ENCODE measurements at regions not wholly inside any gene's neighbourhood (a gene's known extent, or its start where the extent isn't known, plus 50 kb on each side); places are given as distances from the start of the nearest gene placed in this dataset.
"Not testable (repeated sequence)": the region's sequence is repeated elsewhere in the genome, so short reads cannot be mapped to it uniquely, and the experiment has no call there.

DNA sequence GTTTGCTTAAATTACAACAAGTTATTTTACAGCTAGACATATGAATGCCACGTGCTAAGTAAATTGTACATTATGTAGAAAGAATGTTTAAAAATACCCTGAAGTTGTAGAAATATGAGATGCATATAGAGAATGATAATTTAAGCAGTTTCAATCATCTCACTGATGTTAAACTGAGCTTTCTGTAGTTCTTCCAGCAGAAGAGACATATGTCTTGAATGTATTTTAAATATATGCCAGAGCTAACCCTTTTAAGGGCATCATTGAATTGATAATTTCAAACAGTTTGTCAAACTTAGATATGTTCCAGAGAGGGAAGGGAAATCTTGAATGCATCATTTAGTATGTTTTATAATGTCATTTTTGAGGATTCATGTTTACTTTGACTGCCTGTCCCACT lies 255.2 kb downstream of the MDFIC start:
- intact Hi-C loops (cut with micrococcal nuclease) = no loop called here
- POLR2A ChIA-PET (ENCODE audit: unreplicated experiment) = no interaction called here
- no peak overlapping the region for H2AFZ ChIP-seq (replicated peaks; ENCODE audit: low read length, poor library complexity)
- H2BK20ac ChIP-seq (ENCODE audit: low read depth, low read length) = no peak overlapping the region
- no peak overlapping the region for H4K8ac ChIP-seq (ENCODE audit: low read depth in 2 of 2, low read length in 2 of 2)
- H2AK5ac ChIP-seq (ENCODE audit: low read depth, low read length) = no peak overlapping the region
- no peaks in the 10 kb centered on the region for H4K20me1 ChIP-seq (ENCODE audit: insufficient read depth, low read length)
- no peak overlapping the region for H2AK9ac ChIP-seq (replicated peaks; ENCODE audit: low read depth, low read length, poor library complexity)
- ATAC-seq (ENCODE audit: low read depth) (no peak), DNase-seq (no peak)
- H3K4ac ChIP-seq (ENCODE audit: low read depth, low read length) = no peak overlapping the region
- H3K4me3 ChIP-seq (ENCODE audit: insufficient read depth, low read depth, low read length) = no peak overlapping the region
- CTCF ChIA-PET = no interaction called here
- H3K9me1 ChIP-seq (ENCODE audit: insufficient read depth, low read length) = no peaks in the 10 kb centered on the region
- BruUV-seq (replicated peaks) = no TSS peak
- no peak overlapping the region for H3K18ac ChIP-seq (ENCODE audit: low read depth, low read length)
- H2BK15ac ChIP-seq (ENCODE audit: low read depth, low read length) = no peak overlapping the region
- H4K5ac ChIP-seq (ENCODE audit: low read depth, low read length) = no peak overlapping the region
- H3K56ac ChIP-seq (ENCODE audit: extremely low read depth, insufficient read depth, low read length) = no peak overlapping the region
- H3K4me1 ChIP-seq (ENCODE audit: control insufficient read depth, insufficient read depth, low read length) = no peaks in the 10 kb centered on the region
- H3K36me3 ChIP-seq (ENCODE audit: control insufficient read depth, insufficient read depth, low read length) = no peaks in the 10 kb centered on the region
- H3K23ac ChIP-seq (ENCODE audit: low read depth, low read length) = no peak overlapping the region
- dilution Hi-C loops (cut with HindIII; ENCODE audit: low sequenced_read_pairs, unreplicated experiment) = no loop called here
- H3K4me2 ChIP-seq (ENCODE audit: low read depth, low read length) = no peak overlapping the region
- in situ Hi-C loops (cut with MboI; ENCODE audit: low sequenced_read_pairs) = no loop called here
- H3K27me3 ChIP-seq (ENCODE audit: control insufficient read depth, insufficient read depth, low read length) = no peaks in the 10 kb centered on the region
- no peaks in the 10 kb centered on the region for H3K79me1 ChIP-seq (ENCODE audit: low read depth in 1 of 2, low read length in 2 of 2)
- no peak overlapping the region for H3K14ac ChIP-seq (replicated peaks; ENCODE audit: low read depth, low read length)
- no peak overlapping the region for H3K27ac ChIP-seq (ENCODE audit: insufficient read depth, low read length)
- H2BK120ac ChIP-seq (ENCODE audit: low read depth, low read length) = no peak overlapping the region
- no peak for TF ChIP-seq POLR2A (IDR thresholded peaks at IDR 0.05; ENCODE audit: low read depth, low read length)
- TF ChIP-seq, protein P1, sequence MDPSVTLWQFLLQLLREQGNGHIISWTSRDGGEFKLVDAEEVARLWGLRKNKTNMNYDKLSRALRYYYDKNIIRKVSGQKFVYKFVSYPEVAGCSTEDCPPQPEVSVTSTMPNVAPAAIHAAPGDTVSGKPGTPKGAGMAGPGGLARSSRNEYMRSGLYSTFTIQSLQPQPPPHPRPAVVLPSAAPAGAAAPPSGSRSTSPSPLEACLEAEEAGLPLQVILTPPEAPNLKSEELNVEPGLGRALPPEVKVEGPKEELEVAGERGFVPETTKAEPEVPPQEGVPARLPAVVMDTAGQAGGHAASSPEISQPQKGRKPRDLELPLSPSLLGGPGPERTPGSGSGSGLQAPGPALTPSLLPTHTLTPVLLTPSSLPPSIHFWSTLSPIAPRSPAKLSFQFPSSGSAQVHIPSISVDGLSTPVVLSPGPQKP (IDR thresholded peaks at IDR 0.05; ENCODE audit: borderline replicate concordance, low read depth, low read length) = no peak
- TF ChIP-seq RAD21 (IDR thresholded peaks at IDR 0.05; ENCODE audit: low read length) = no peak
- no peak for TF ChIP-seq NFE2L2 (IDR thresholded peaks at IDR 0.05; ENCODE audit: low read depth, low read length)
- no peak for TF ChIP-seq MAFK (IDR thresholded peaks at IDR 0.05; ENCODE audit: low read depth, low read length)
- TF ChIP-seq RCOR1 (IDR thresholded peaks at IDR 0.05; ENCODE audit: insufficient replicate concordance, low read length) = no peak
- TF ChIP-seq BHLHE40 (IDR thresholded peaks at IDR 0.05; ENCODE audit: low read depth, low read length) = no peak
- TF ChIP-seq RFX5 (IDR thresholded peaks at IDR 0.05; ENCODE audit: low read depth, low read length) = no peak
- H4K91ac ChIP-seq (ENCODE audit: insufficient read depth, low read depth, low read length) = no peak overlapping the region
- WGBS, 2 experiments (ENCODE audit: extremely low coverage in 2 of 2, insufficient read length in 1 of 2) = no CpG with 5 or more reads among the region's 1 CpG
- no peak overlapping the region for H2BK5ac ChIP-seq (ENCODE audit: low read depth, low read length, poor library complexity, severe bottlenecking)
- no peak overlapping the region for H3K9ac ChIP-seq (ENCODE audit: low read depth, low read length)
- H3K9me3 ChIP-seq (ENCODE audit: control insufficient read depth, insufficient read depth, low read length) = no peaks in the 10 kb centered on the region

- H3K14ac ChIP-seq (replicated peaks; ENCODE audit: low read depth, low read length); H2BK15ac ChIP-seq (ENCODE audit: low read depth, low read length); H4K8ac ChIP-seq (ENCODE audit: low read depth in 2 of 2, low read length in 2 of 2); H2BK20ac ChIP-seq (ENCODE audit: low read depth, low read length); H3K4me2 ChIP-seq (ENCODE audit: low read depth, low read length); H3K79me1 ChIP-seq (ENCODE audit: low read depth in 1 of 2, low read length in 2 of 2); H4K20me1 ChIP-seq (ENCODE audit: insufficient read depth, low read length); CTCF ChIA-PET; H3K27me3 ChIP-seq (ENCODE audit: control insufficient read depth, insufficient read depth, low read length); H4K91ac ChIP-seq (ENCODE audit: insufficient read depth, low read depth, low read length); H4K5ac ChIP-seq (ENCODE audit: low read depth, low read length); H3K18ac ChIP-seq (ENCODE audit: low read depth, low read length); POLR2A ChIA-PET (ENCODE audit: unreplicated experiment); H3K23ac ChIP-seq (ENCODE audit: low read depth, low read length); H3K4me3 ChIP-seq (ENCODE audit: insufficient read depth, low read depth, low read length); H3K9me3 ChIP-seq (ENCODE audit: control insufficient read depth, insufficient read depth, low read length); BruUV-seq (replicated peaks); H2AK9ac ChIP-seq (replicated peaks; ENCODE audit: low read depth, low read length, poor library complexity); H2BK120ac ChIP-seq (ENCODE audit: low read depth, low read length); dilution Hi-C loops (cut with HindIII; ENCODE audit: low sequenced_read_pairs, unreplicated experiment); intact Hi-C loops (cut with micrococcal nuclease); in situ Hi-C loops (cut with MboI; ENCODE audit: low sequenced_read_pairs); ATAC-seq (ENCODE audit: low read depth); H3K36me3 ChIP-seq (ENCODE audit: control insufficient read depth, insufficient read depth, low read length); H3K27ac ChIP-seq (ENCODE audit: insufficient read depth, low read length); H3K4me1 ChIP-seq (ENCODE audit: control insufficient read depth, insufficient read depth, low read length); H2AFZ ChIP-seq (replicated peaks; ENCODE audit: low read length, poor library complexity); H2AK5ac ChIP-seq (ENCODE audit: low read depth, low read length); H3K56ac ChIP-seq (ENCODE audit: extremely low read depth, insufficient read depth, low read length); DNase-seq; H3K9me1 ChIP-seq (ENCODE audit: insufficient read depth, low read length); H2BK5ac ChIP-seq (ENCODE audit: low read depth, low read length, poor library complexity, severe bottlenecking); H3K4ac ChIP-seq (ENCODE audit: low read depth, low read length); H3K9ac ChIP-seq (ENCODE audit: low read depth, low read length): not testable (repeated sequence)
- no CpG with 5 or more reads among the region's 8 CpGs for WGBS, 2 experiments (ENCODE audit: extremely low coverage in 2 of 2, insufficient read length in 1 of 2)
Observed at GRCh38 chr7:115172397-115172796, 250.5 kb downstream of the MDFIC start.
